Inferior parietal cortex (tissue), 1 donor: ENCODE measurements at regions not wholly inside any gene's neighbourhood (a gene's known extent, or its start where the extent isn't known, plus 50 kb on each side); places are given as distances from the start of the nearest gene placed in this dataset.

Experiments used
- DNase-seq: peaks from one replicate; pipeline ENCODE4 v3.0.0-alpha.2; 2016; ENCODE audit errors: extremely low spot score

DNA sequence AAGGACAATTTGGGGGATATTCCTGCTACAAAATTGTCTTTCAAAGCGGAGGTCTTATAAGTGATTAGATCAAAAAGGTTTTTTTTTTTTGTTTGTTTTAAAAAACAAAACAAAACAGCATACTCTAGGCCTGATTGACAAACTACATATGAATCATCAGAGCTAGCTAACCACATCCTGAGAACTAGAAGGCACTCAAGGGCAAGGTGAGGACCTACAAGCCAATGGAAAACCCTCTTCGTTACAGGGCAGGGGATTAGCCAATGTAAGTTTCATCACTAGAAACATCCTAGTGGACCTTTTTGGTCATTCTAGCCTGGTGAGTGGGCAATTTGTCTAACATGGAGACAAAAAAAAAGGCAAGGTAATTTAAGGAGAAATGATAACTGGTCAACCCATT, 428.6 kb downstream of the RFC3 start:
- DNase-seq: no peak

DNA sequence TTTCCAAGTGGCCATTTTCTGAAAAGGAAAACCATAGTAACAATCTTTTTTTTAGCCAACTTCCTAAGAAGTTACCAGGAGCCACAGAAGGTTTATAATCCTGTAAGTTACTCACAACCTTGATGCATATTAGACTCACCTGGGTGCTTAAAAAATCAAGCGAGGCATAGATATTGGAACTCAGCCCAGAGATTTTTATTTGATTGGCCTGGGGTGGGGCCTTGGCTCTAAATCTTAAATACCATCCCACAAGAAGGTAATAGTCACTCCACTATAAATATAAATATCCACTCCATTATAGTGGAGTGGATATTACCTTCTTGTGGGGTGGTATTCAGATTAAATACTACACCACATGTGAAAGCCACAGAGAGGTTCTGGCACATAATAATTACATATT, 429.6 kb downstream of the RFC3 start:
- DNase-seq: no peak

DNA sequence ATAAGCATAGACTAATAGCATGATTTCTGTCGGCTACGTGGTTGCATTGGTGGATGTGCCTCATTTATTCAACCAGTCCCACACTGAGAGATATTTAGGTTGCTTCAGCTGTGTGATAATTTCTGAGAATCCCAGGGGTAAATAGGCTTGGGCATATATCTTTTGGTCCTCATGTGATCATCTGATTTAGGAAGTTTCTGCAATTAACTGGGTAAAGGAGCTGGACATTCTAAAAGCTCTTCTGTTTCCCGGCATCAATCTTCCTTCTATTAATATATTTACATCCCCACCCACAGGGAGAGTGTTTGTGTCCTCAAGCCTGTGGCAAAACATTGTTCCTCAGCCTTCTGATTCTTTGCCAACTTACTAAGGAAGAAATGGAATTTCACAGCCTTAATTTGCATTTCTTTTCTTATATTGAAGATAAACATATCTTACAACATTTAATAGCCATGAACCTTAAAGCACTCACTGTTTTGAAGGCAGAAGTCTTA, 431.6 kb downstream of the RFC3 start:
- DNase-seq: no peak

DNA sequence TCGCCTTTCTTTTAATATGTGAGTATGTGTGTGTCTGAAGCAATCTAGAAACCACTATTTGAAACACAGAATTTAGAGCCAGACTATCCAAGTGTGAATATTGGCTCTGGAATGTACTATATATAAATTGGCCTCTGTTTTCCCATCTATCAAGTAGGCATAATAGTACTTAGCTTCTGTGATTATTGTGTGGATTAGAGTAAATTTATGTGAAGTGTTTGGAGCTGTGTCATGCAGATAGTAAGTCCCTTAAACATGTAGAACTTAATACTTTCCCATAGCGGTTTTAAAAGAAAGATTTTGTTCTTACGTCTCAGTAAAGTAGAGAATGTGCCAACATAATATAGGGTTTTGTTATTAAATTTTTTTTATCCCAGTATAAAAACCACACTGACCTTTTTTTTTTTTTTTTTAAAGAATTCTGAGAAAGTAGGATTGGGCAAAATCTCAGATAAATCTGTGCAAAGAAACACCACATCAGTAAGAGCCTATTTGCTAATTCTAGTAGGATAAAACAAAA, 432.3 kb downstream of the RFC3 start:
- no peak for DNase-seq

DNA sequence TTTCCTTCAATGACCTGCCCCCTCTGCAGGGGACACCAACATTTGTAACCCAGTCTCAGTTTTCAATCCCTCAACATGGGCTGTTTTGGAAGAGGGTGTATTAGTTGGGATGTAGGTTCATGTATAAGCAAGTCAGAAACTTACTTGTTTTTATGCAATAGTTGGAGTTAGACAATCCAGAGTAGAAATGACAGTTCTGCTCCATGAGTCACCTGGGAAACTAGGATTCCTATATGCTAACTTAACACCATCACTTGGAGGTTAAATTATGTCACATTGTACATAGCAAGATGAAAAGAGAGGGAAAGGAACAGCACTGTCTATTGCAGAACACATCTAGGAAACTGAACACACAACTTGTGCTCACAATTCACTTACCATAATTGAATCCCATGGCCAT, 436.4 kb downstream of the RFC3 start:
- no peak for DNase-seq

DNA sequence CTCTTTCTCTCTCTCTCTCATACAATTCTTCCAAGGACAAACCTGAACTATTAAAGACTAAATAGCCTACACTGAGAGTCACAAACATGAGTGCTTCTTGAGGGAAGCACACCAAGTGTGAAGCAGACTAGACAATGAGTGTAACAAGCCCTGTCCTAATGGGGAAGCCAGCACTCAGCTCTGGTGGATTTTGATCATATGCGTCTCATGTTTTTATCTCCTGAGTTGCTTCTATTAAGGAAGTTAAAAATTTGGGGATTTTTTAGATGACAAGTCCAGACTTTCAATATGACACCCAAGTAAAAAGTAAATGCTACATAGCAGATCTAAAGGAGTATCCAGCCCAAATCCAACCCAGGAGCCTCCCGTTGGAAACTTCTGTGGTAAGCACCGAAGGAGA, 437.8 kb downstream of the RFC3 start:
- no peak for DNase-seq

DNA sequence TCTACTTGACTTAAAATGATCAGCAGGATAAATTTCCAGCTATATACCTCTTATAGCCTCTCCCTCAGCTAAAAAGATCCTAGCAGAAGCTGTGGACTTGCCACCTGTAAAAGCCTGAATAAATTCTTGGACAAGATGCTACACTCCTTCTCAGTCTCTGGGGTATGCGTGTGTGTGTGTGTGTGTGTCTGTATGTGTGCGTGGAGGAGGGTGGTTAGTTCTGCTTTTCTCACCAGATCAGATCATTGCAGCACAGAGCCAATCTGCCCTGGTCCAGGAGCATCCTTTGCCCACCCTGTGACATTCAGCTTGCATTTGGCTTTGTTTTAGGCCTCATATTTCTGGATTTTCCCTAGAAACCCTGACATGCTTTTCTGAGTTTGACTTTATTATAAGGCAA, 438.3 kb downstream of the RFC3 start:
- DNase-seq: no peak

DNA sequence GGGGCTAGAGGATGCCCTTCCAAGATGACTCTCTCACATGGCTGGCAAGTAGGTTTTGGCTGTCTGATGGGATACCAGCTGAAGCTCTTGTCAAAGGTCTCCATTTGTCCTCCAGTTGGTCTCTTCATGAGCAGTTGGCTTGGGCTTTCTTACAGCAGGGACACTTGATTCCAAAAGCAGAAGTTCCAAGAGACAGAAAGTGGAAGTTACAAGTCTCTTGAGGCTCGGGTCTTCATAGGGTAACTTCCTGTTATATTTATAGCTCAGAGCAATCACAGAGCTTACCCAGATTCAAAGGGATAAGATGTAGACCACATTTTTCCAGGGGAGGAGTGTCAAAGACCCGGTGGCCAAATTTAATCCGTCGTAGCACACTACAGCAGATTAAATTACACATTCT, 440.0 kb downstream of the RFC3 start:
- no peak for DNase-seq

DNA sequence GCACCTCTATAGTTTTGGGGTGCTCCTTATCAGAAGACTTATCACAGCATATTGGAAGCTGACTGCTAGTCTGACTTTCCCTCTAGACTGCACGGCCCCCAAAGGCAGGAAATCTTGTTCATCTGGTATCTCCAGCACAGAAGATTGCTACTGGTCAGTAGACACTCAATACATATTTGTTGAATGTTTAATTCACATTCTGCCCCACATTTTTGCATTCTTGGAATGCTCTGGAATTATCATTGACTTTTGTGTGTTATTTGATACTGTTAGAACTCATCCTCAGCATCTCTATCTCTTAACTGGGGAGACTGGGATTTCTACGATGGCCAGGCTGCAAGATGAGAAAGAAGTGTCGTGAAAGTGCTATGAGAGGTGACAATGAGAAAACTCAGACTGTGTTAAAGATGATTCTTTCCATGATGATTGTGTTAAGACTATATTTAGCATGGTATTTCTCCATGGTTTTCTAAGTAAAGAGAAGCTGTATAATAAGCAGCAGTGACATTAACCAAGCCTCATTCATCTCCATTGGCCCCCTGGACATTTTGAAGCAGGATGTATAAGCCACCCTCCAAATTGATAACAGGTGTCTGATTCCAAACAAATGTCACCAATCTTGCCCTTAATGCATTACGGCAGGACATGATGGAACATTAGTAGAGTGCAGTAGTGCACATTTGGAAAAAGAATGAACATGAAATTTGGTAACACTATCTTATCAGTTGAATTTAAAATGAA, 440.9 kb downstream of the RFC3 start:
- no peak for DNase-seq

DNA sequence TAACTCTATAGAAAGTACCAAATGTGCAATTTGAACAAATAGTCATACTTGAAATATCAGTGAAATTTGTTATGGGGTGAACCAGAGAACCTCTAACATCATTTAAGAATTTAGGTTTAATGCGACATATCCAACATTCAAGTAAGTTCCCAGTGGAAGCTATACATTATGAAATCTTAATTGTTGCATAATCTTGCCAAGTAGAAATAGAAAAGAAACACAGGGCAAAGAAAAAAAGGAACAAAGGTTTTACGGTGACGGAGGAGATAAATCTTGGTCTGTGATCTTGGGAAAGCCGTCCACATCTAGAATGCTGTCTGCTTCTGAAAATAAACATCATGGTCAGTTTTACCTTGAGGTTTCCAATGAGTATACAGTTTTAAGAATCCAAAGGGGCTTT, 445.7 kb downstream of the RFC3 start:
- no peak for DNase-seq

DNA sequence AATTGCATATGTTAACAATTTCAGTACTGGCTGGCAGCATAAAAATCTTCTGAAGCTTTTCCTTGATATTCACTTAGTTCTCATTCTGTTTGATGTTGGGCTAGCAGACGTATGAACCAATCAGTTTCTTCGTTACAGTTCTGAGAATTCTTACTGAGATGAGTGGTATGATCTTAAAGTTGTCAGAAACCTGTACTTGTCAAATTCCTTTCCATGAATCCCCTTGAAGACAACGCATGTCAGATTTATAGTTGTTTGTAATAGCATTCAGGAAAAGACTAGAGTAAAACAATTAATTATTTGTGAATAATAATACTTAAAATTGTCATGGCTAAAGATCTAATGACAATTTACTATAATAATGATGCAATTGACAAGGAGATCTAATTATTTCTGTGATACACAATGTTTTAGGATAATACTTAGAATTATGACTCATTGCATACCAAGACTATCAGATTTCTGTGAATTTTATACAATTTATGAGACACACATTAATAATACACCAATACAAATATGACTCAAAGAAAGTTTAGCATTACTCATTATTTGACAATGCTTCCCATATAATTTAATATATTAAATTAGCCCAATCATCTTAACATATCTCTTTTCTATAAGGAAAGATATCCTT, 447.2 kb downstream of the RFC3 start:
- DNase-seq: no peak

DNA sequence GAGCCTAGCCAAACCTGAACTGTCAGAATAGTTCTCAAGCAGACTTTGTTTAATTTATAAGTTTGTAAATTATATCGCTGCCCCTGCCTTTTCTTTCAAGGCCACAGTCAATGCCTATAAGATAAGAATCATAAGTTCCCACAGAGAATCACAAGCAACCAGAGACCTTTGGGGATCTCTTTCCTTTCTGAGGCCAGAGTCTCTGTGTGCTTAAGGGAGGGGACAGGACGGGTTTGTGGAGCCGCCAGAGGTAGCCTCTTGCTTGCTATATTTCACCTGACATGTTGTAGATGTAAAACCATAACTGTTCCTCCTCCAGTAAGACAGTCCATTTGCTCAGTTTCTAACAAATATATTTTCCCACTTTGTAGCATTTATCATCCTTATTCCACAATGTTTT, 458.8 kb downstream of the RFC3 start:
- no peak for DNase-seq

DNA sequence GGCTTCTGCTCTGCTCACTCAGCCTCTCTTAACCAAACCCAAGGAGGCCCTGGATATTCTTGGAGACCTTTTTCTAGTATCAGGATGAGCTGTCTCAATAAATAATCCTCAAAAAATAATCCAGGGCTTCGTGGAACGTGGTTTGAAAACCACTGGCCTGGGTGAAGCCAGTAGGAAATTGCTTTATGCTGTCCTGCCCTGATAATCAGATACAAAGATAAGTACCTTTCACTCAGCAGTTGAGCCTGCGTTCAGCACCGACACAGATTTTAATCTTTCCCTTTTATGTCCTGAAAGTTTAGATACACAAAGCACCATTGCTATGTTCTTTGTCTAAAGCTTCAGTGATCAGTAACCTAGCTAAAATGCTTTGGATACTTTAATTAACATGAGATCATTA, 460.0 kb downstream of the RFC3 start:
- DNase-seq: no peak

DNA sequence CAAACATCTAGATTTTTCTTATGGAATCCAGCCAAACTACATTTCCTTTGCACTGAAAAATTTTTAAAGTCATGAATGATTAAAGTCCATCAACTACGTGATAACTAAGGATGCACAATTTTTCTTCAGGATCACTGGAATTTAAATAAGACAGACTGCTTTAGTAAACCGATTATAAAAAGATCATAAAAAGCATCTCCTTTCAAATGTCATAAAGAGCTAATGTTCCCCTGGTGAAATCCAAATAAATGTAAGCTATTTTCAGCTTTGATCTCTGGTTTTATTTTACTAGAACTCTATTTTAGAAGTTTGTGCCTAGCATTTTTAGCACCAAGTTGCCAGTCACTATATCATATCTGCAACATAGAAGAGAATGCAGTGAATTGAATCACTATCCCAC, 460.8 kb downstream of the RFC3 start:
- DNase-seq: no peak

DNA sequence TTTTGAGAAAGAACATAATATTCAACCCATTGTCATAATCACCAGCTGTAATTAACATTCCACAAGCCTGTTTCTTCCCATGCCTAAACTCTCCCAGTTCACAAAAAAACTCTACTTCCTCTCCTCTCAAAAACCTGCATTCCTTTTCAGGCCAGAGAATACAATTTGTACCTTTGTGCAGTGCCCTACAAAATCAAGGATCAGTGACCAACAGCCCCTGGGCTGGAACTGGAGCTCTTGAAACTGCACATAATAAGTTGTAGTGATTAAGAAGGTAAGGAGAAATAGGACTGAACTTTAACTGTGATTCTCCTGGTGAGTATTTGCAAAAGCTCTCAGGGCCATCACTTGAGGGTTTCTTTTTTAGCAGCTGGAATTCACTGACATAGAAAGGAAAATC, 472.7 kb downstream of the RFC3 start:
- DNase-seq: no peak

DNA sequence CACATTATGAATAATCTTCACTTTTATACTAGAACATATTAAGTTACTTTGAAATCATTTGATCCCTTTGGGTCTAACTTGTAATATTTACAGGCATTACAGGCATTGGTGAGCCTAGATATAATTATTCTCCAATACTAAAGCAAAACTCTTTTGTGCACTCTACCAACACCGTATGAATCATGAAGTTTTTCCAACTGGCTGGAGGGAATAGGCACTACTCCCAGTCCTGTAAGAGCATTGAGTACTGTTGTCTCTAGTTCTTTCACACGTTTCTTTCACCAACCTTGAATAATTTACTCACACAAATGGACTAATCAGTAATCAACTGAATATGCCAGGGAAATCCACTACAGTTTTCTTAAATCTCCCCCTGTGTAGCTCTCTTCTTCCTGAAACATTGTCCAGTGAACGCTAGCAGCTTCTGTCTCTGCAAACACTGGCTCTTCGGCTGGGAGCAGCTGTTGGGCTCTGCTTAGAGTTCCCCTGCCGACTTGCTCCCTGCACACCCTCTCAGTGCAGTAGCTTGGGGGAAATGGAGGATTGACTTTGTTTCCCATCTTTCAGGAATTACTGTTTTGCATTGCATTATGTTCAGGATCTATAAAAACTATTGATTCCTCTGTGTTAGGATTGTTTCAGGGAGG, 476.7 kb downstream of the RFC3 start:
- DNase-seq: no peak

DNA sequence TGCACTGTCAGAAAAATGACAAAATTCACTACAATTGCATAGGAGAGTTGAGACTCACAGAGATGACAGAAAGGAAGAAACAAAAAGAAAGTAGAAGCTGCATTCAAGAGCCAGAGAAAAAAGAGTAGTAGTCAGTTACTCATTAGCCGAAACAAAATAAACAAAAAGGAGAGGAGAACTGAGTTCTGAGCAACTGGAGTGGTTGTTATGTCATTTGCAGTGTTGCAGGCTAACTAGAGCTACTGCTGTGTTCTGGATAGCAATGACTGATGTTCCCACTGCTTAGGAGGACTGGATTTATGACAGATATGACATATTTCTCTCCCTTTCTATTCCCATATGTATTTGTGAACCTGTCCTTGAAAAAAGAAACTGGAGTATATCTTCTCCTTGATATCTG, 482.6 kb downstream of the RFC3 start:
- DNase-seq: no peak

DNA sequence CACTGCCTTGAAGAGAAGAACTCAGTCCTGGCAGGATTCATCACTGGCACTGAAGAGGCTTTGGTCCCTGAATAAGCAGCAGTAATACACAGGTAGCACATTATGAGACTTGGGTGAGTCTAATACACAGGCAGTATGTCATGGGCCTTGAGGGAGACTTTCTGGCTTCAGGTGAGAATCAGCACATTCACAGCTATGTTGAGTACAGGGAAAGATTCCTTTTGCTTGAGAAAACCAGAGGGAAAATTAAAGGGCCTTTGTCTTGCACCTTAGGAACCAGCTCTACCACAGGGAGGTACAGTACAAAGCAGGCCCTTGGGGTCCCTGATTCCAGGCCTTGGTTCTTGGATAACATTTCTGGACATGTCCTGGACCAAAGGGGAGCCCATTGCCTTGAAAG, 484.6 kb downstream of the RFC3 start:
- DNase-seq: no peak

DNA sequence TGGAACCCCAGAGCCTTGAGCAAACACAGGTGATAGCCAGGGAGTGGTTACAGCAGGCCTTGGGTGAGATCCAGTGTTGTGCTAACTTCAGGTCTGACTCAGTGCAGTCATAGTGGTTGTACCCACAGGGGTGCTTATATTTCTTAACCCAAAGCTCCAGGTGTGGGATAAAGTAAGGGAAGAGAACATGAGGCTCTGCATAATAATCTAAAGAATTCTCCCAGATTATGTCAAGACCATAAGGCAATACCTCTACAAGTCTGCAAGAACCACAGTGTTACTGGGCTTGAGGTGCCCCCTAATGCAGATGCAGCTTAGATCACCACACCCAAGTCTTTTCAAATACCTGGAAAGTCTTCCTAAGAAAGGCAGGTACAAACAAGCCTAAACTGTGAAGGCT, 485.4 kb downstream of the RFC3 start:
- no peak for DNase-seq

DNA sequence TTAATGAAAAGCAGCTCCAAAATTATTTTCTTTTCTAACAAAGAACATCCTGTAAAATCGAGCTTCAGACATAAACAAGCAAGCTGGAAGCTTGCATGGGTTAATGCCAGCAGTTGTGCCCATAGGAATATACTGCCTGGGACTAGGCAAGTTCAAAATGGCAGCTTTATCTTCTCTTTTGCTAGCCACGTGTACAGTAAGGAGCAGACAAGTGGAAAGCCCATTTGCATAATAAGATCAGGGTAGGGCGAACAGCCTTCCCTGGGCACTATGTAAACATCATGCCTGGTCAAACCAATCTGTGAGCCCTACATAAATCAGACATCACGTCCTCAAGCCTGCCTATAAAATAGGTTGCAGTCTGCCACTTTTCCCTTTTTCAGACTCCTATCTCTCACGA, 489.7 kb downstream of the RFC3 start:
- DNase-seq: no peak

DNA sequence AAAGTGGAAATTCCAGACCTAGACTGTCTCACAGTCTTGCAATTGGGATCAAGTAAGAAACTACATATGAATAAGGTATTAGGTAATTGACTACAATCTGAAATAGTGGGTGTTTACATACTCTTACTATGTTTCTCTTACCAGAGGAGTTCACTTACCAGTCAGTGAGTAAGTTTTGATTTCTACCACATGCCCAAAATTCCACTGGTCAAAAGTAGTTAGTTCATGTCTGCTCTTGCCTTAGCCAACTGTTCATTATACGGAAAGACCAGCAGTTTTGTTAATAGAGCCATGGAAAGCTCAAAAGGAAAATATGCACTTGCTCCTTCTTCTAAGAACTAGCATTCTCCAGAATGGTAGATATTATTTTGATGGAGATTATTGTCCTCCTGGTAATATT, 490.8 kb downstream of the RFC3 start:
- DNase-seq: no peak

DNA sequence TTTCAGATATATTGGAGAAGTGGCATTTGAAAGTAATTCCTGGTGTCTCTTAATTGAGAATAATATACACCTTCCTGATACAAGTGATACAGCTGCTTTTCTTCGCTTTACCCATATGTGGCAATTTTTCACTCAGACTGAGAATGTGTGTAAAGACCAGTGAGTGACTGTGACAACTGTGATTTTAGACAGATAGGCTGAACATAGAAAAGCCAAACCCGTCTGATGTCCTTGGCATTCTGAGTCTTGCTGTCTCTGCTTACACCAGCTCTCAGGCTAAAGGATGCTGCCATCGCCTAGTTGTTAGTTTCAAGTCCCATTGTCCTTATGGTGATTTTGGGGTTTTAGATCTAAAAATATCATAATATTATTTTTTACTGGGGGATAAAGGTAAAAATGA, 492.6 kb downstream of the RFC3 start:
- no peak for DNase-seq

DNA sequence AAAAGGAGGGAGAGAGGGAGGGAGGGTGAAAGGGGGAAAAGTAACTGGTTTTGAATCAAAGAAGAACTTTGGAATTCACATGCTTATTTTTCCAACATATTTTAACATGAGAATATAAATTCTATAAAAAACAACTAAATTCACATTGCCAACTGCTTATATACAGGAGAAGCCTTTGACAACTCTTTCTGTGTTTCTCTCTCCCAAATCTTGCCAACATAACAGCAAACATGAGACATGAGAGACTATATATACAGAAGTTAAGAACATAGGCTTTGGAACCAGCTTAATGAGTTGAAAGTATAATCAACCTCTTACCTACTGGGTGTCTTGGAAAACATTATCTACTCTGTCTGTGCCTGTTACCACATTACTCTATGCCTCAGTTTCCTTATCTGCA, 493.3 kb downstream of the RFC3 start:
- DNase-seq: no peak
